Central memory CD8-positive, alpha-beta T cell (primary cell): ENCODE measurements at regions not wholly inside any gene's neighbourhood (a gene's known extent, or its start where the extent isn't known, plus 50 kb on each side); places are given as distances from the start of the nearest gene placed in this dataset.

Source experiments
- ATAC-seq: fragments of 150-1000 bp; cut with Tn5 transposase; replicated peaks from 2 replicates; pipeline ENCODE4 v1.10.0; 2022; ENCODE audit warnings: mild to moderate bottlenecking, moderate FRiP score, moderate number of reproducible peaks; ENCODE audit not compliant: poor library complexity, severe bottlenecking; ENCODE audit errors: extremely low read depth
- DNase-seq, 2 donors: peaks; one replicate each; pipeline ENCODE4 v3.0.0; 2021; ENCODE audit warnings: low spot score in 2 of 2
- H3K27ac Mint-ChIP-seq: one replicate; pipeline ENCODE4 v1.8.0; 2022; ENCODE audit warnings: low read depth, mild to moderate bottlenecking, moderate library complexity, mixed read lengths
- H3K27me3 Mint-ChIP-seq: one replicate; pipeline ENCODE4 v1.8.0; 2022; ENCODE audit warnings: mixed read lengths
- H3K36me3 Mint-ChIP-seq: one replicate; pipeline ENCODE4 v1.8.0; 2022; ENCODE audit warnings: mild to moderate bottlenecking, moderate library complexity, mixed read lengths; ENCODE audit not compliant: insufficient read depth
- H3K4me1 Mint-ChIP-seq: one replicate; pipeline ENCODE4 v1.8.0; 2022; ENCODE audit warnings: mixed read lengths
- H3K4me3 Mint-ChIP-seq: one replicate; pipeline ENCODE4 v1.8.0; 2022; ENCODE audit warnings: mild to moderate bottlenecking, moderate library complexity, mixed read lengths
- H3K9me3 Mint-ChIP-seq: one replicate; pipeline ENCODE4 v1.8.0; 2022; ENCODE audit warnings: mixed read lengths

GRCh38 chr6:143621876-143622605 lies 55.7 kb upstream of the PHACTR2 start:
- Mint-ChIP-seq H3K27me3 (no peaks in the 10 kb centered on the region), H3K4me1 (peaks cover 65% of the 10 kb centered on the region), H3K36me3 (peaks cover 2% of the 10 kb centered on the region), H3K27ac (peak overlapping the region; percentile 6), H3K4me3 (no peak overlapping the region), H3K9me3 (no peaks in the 10 kb centered on the region)
- no peak for DNase-seq
- ATAC-seq: no peak

DNA sequence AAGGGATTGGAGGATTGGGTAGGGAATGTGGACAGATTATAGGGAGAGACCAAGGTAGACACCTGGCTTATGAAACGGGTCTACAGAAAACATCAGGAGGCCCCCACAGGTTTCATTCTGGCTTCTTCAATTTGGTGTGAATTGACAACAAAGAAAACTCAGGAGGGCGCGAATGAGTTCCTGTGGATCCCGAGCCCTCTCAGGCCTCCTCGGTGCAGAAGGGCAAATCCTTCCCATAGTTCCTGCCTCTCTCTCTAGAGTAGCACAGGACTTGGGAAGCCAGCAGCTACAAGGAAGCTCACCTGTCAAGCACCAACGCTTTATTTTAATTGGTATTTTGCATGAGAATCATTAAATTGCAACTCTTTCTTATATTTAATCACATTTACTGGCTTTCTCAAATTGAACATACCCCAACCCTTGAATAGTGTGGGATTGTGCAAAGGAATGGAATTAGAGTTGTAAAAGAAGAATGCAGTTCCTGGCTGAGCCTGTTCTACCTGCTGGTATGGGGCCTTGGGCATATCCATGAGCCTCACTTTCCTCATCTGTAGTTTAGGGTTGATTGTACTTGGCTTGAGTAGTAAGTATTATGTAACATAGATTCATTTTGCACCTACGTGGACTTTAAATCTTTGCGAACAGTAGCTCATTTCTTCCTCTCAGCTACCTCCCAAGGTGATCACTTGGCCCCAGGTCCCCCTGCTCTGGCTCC lies 56.4 kb upstream of the PHACTR2 start:
- H3K27ac Mint-ChIP-seq: peak overlapping the region; percentile 6
- ATAC-seq (no peak), DNase-seq (no peak)
- no peak overlapping the region for H3K4me3 Mint-ChIP-seq
- peaks cover 63% of the 10 kb centered on the region for H3K4me1 Mint-ChIP-seq
- H3K36me3 Mint-ChIP-seq: peaks cover 2% of the 10 kb centered on the region
- H3K9me3 Mint-ChIP-seq: no peaks in the 10 kb centered on the region
- no peaks in the 10 kb centered on the region for H3K27me3 Mint-ChIP-seq

GRCh38 chr6:143620447-143620846 lies 57.3 kb upstream of the PHACTR2 start:
- Mint-ChIP-seq H3K4me3 (no peak overlapping the region), H3K27me3 (no peaks in the 10 kb centered on the region), H3K9me3 (no peaks in the 10 kb centered on the region), H3K27ac (no peak overlapping the region), H3K4me1 (peaks cover 60% of the 10 kb centered on the region), H3K36me3 (peaks cover 2% of the 10 kb centered on the region)
- ATAC-seq (no peak), DNase-seq (no peak)

DNA sequence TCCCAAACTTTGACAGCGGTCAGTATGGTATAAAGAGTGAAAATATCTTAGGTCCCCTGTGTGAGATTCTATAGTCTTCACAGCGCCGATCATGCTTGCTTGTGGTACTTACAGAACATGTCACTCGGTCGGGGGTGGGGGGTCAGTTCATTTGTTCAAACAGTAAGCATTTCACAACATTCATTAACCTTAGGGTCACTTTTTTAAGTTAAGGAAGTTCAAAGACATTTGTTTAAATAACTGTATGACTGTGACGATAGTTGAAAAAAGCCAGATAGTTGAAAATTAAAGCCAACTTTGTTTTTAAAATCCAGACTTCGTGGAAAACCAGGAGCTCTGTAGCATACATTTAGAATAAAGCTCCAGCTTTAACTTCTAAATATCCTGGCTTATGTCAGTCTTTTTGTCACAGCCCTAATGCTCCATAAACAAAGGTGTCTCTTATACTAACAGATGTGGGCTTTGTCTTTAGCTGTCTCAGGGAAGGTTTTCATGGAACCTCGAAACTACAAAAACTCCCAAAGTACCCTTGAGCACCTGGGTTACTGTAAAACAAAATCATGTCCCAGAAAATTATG lies 57.9 kb upstream of the PHACTR2 start:
- ATAC-seq: no peak
- H3K36me3 Mint-ChIP-seq: peaks cover 2% of the 10 kb centered on the region

DNA sequence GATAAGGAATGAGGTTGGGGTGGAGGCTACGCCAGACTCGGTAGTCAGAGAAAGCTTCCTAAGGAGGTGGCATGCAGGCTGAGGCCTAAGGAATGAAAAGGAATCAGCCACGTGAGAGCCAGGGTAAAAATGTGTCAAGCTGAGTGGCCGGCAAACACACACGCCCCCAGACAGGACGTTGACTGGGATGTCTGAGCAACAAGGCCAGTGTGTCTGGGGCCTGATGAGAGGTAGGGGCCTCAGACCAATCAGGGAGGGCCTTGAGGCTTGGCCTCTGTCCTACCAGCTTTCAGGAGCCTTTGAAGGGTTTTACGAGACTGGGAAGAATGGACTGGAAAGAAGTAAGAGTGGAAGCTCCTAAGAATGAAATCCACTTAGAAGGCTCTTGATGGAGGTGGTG lies 61.0 kb upstream of the PHACTR2 start:
- Mint-ChIP-seq H3K9me3 (no peaks in the 10 kb centered on the region), H3K27ac (no peak overlapping the region), H3K36me3 (no peaks in the 10 kb centered on the region), H3K4me1 (peaks cover 54% of the 10 kb centered on the region), H3K4me3 (no peak overlapping the region), H3K27me3 (no peaks in the 10 kb centered on the region)
- ATAC-seq (no peak), DNase-seq (no peak)

More for the DNA sequence above, 57.9 kb upstream of the PHACTR2 start:
- Mint-ChIP-seq H3K27me3 (no peaks in the 10 kb centered on the region), H3K4me3 (no peak overlapping the region), H3K27ac (no peak overlapping the region), H3K4me1 (peaks cover 59% of the 10 kb centered on the region), H3K9me3 (no peaks in the 10 kb centered on the region)
- no peak for DNase-seq

DNA sequence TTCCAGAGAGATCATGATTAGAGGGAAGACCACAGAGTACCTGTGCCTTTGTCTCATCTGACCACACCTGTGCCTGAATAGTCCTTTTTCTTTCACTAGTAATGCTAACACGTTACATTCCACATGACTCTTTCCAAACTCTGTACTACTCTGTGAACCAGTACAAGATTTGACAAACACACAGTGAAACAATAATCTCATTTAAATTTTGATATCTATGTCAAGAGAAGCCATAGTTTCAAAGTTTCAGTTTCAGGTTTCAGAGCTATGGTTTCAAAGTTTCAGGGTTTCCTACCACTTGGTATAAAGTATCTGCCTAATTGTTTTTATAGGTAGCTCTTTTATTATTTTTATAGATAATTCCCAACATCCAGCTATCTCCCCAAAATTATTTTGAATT lies 62.0 kb upstream of the PHACTR2 start:
- no peak overlapping the region for H3K4me3 Mint-ChIP-seq
- H3K27me3 Mint-ChIP-seq: no peaks in the 10 kb centered on the region
- no peaks in the 10 kb centered on the region for H3K36me3 Mint-ChIP-seq
- ATAC-seq: no peak
- H3K27ac Mint-ChIP-seq: no peak overlapping the region
- no peak for DNase-seq
- H3K4me1 Mint-ChIP-seq: peaks cover 54% of the 10 kb centered on the region
- H3K9me3 Mint-ChIP-seq: no peaks in the 10 kb centered on the region

DNA sequence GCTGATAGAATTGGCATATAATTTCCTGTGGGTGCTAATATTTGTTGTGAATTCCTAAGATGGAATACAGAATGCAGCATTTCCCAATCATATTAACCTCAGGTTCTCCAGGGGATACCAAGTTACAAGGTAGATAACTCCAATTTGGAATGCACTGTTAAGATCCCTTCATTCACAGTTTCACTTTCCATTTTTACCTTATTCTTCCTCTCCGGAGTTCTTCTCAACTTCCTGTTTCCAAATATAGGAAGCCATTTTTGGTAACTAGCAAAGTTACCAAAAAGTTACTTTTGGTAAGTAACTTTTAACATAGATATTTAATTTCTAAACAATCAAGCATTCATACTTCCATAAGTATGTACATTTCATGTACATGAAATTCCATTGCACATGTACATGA lies 63.5 kb upstream of the PHACTR2 start:
- Mint-ChIP-seq H3K4me3 (no peak overlapping the region), H3K9me3 (no peaks in the 10 kb centered on the region), H3K36me3 (no peaks in the 10 kb centered on the region), H3K27ac (no peak overlapping the region), H3K4me1 (peaks cover 48% of the 10 kb centered on the region), H3K27me3 (no peaks in the 10 kb centered on the region)
- no peak for DNase-seq
- ATAC-seq: no peak

GRCh38 chr6:143613749-143614148 lies 64.0 kb upstream of the PHACTR2 start:
- Mint-ChIP-seq H3K27me3 (no peaks in the 10 kb centered on the region), H3K27ac (no peak overlapping the region), H3K4me3 (no peak overlapping the region), H3K9me3 (no peaks in the 10 kb centered on the region), H3K4me1 (peaks cover 47% of the 10 kb centered on the region), H3K36me3 (no peaks in the 10 kb centered on the region)
- DNase-seq (no peak), ATAC-seq (no peak)

DNA sequence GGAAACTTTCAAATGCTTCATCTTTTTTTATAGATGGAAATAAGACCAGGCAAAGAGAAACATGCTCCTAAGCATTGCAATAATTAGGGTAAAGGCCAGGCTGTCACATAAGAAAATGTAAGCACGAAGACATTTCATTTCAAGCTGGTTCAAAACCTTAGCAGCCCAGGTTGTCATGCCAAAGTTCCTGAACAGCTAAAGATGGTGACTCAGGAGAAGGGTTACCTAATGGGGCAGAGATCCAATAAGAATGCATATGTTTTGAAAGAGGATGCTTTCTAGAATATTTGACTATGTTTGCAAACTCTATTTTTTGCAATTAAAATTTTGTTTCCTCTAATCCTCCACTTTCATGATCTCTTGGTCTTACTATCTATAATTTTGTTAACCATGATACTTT lies 65.6 kb upstream of the PHACTR2 start:
- DNase-seq (no peak), ATAC-seq (no peak)
- H3K4me3 Mint-ChIP-seq: no peak overlapping the region
- H3K36me3 Mint-ChIP-seq: no peaks in the 10 kb centered on the region
- no peak overlapping the region for H3K27ac Mint-ChIP-seq
- H3K27me3 Mint-ChIP-seq: no peaks in the 10 kb centered on the region
- H3K9me3 Mint-ChIP-seq: no peaks in the 10 kb centered on the region
- peaks cover 37% of the 10 kb centered on the region for H3K4me1 Mint-ChIP-seq

DNA sequence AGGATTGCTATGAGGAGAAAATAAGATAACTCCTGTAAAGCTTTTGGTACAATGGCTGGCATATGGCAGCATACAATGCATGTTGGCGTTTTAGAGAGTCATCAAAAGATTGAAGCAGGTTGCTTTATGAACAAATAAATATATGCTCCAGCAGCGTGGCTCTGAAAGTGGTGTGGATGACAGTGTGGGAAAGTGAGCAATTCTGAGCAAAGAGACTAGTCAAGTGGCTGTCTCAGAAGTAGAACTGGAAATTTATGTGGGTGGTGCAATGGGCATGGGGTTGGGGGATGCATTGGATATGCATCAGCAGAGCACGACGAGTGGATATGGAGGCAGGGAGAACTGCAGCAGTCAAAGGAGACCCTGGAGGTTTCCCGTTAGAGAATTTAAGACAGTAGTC lies 66.2 kb upstream of the PHACTR2 start:
- Mint-ChIP-seq H3K9me3 (no peaks in the 10 kb centered on the region), H3K4me1 (peaks cover 32% of the 10 kb centered on the region)
- ATAC-seq: no peak

GRCh38 chr6:143609972-143610371 lies 67.8 kb upstream of the PHACTR2 start:
- H3K27ac Mint-ChIP-seq: no peak overlapping the region
- peaks cover 26% of the 10 kb centered on the region for H3K4me1 Mint-ChIP-seq
- no peaks in the 10 kb centered on the region for H3K36me3 Mint-ChIP-seq
- H3K9me3 Mint-ChIP-seq: no peaks in the 10 kb centered on the region
- no peak overlapping the region for H3K4me3 Mint-ChIP-seq
- no peaks in the 10 kb centered on the region for H3K27me3 Mint-ChIP-seq
- ATAC-seq: no peak
- no peak for DNase-seq

More for the DNA sequence above, 66.2 kb upstream of the PHACTR2 start:
- no peak overlapping the region for H3K27ac Mint-ChIP-seq
- no peak overlapping the region for H3K4me3 Mint-ChIP-seq
- DNase-seq: no peak
- no peaks in the 10 kb centered on the region for H3K36me3 Mint-ChIP-seq
- H3K27me3 Mint-ChIP-seq: no peaks in the 10 kb centered on the region

DNA sequence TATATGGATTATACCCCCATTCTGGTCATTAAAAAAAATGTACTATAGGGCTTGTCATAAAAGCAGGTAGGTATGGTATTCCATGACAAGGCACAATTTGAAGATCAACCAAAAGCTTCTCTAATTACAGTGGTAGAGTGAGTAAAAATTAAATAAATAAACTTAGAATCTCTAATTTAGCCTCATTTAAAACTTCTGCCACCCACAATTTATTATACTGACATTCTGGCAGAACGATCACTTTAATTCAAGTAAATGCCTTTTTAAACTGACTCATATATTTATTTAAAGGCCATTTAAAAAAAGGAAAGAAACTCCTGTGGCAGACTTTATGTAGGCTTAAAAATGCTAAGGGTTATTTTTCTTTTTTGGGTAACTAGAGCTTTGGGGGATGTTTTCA lies 68.3 kb upstream of the PHACTR2 start:
- H3K27ac Mint-ChIP-seq: no peak overlapping the region
- ATAC-seq (no peak), DNase-seq (no peak)
- H3K36me3 Mint-ChIP-seq: no peaks in the 10 kb centered on the region
- H3K9me3 Mint-ChIP-seq: no peaks in the 10 kb centered on the region
- H3K4me1 Mint-ChIP-seq: peaks cover 21% of the 10 kb centered on the region
- H3K27me3 Mint-ChIP-seq: no peaks in the 10 kb centered on the region
- H3K4me3 Mint-ChIP-seq: no peak overlapping the region

- ATAC-seq (no peak), DNase-seq (no peak)
- Mint-ChIP-seq H3K27ac (no peak overlapping the region), H3K36me3 (no peaks in the 10 kb centered on the region), H3K4me1 (peaks cover 16% of the 10 kb centered on the region), H3K4me3 (no peak overlapping the region), H3K9me3 (no peaks in the 10 kb centered on the region), H3K27me3 (no peaks in the 10 kb centered on the region)
These were observed 68.9 kb upstream of the PHACTR2 start for GRCh38 chr6:143608906-143609305.
